Parathyroid adenoma (tissue), 2 donors: ENCODE measurements at regions not wholly inside any gene's neighbourhood (a gene's known extent, or its start where the extent isn't known, plus 50 kb on each side); places are given as distances from the start of the nearest gene placed in this dataset.

Experiments
- H2AFZ ChIP-seq: fragments of 300-600 bp; sonication (generic); one replicate; pipeline ENCODE4 v1.7.0; 2017; ENCODE audit warnings: antibody characterized with exemption, mild to moderate bottlenecking
- H3K27ac ChIP-seq: fragments of 300-600 bp; sonication (generic); one replicate; pipeline ENCODE4 v1.7.0; 2017
- H3K27me3 ChIP-seq: fragments of 300-600 bp; sonication (generic); one replicate; pipeline ENCODE4 v1.7.0; 2017; ENCODE audit warnings: low read length; ENCODE audit not compliant: control insufficient read depth, insufficient read depth
- H3K36me3 ChIP-seq: fragments of 300-600 bp; sonication (generic); one replicate; pipeline ENCODE4 v1.7.0; 2017; ENCODE audit warnings: low read length; ENCODE audit not compliant: control insufficient read depth, insufficient read depth
- H3K4me1 ChIP-seq: fragments of 300-600 bp; sonication (generic); one replicate; pipeline ENCODE4 v1.7.0; 2017; ENCODE audit warnings: control low read depth
- H3K4me2 ChIP-seq: fragments of 300-600 bp; sonication (generic); one replicate; pipeline ENCODE4 v1.7.0; 2017; ENCODE audit warnings: low read length
- H3K4me3 ChIP-seq: fragments of 300-600 bp; sonication (generic); one replicate; pipeline ENCODE4 v1.7.0; 2017; ENCODE audit warnings: low read depth, low read length
- H3K79me2 ChIP-seq: fragments of 300-600 bp; sonication (generic); one replicate; pipeline ENCODE4 v1.7.0; 2017; ENCODE audit warnings: control low read depth
- H3K9ac ChIP-seq: fragments of 300-600 bp; sonication (generic); one replicate; pipeline ENCODE4 v1.7.0; 2017; ENCODE audit warnings: mild to moderate bottlenecking
- H3K9me3 ChIP-seq: fragments of 300-600 bp; sonication (generic); one replicate; pipeline ENCODE4 v1.7.0; 2017; ENCODE audit warnings: low read length; ENCODE audit not compliant: control insufficient read depth
- CTCF ChIP-seq: fragments of 300-600 bp; sonication (generic); IDR thresholded peaks from one replicate; pipeline ENCODE4 v1.7.0; 2017; ENCODE audit warnings: antibody characterized with exemption, mild to moderate bottlenecking
- donor health status: primary hyperparathyroidism.

- Histone ChIP-seq H3K9ac (no peak overlapping the region), H3K27me3 (no peaks in the 10 kb centered on the region), H3K27ac (no peak overlapping the region), H3K4me3 (no peak overlapping the region), H3K4me1 (no peaks in the 10 kb centered on the region), H3K4me2 (no peak overlapping the region), H3K9me3 (no peaks in the 10 kb centered on the region), H3K79me2 (no peaks in the 10 kb centered on the region), H2AFZ (no peak overlapping the region), H3K36me3 (no peaks in the 10 kb centered on the region)
- TF ChIP-seq CTCF = no peak
Measured at GRCh38 chr10:78617115-78617514, 451.7 kb upstream of the ZMIZ1 start.

- Histone ChIP-seq H3K9ac (no peak overlapping the region), H3K4me2 (no peak overlapping the region), H3K79me2 (no peaks in the 10 kb centered on the region), H3K4me1 (no peaks in the 10 kb centered on the region), H3K27ac (no peak overlapping the region), H2AFZ (no peak overlapping the region), H3K36me3 (no peaks in the 10 kb centered on the region), H3K27me3 (no peaks in the 10 kb centered on the region), H3K4me3 (no peak overlapping the region), H3K9me3 (no peaks in the 10 kb centered on the region)
- no peak for TF ChIP-seq CTCF
Measured at GRCh38 chr10:78617631-78618030, 451.1 kb upstream of the ZMIZ1 start.

GRCh38 chr10:78618050-78618449 lies 450.7 kb upstream of the ZMIZ1 start:
- no peak for TF ChIP-seq CTCF
- no peak overlapping the region for H3K4me3 ChIP-seq

GRCh38 chr10:78619115-78619851 lies 449.5 kb upstream of the ZMIZ1 start:
- no peak overlapping the region for H2AFZ ChIP-seq
- no peaks in the 10 kb centered on the region for H3K27me3 ChIP-seq
- no peak overlapping the region for H3K4me2 ChIP-seq
- no peak overlapping the region for H3K27ac ChIP-seq
- no peaks in the 10 kb centered on the region for H3K36me3 ChIP-seq
- H3K9ac ChIP-seq = no peak overlapping the region
- H3K4me3 ChIP-seq = no peak overlapping the region
- H3K79me2 ChIP-seq = no peaks in the 10 kb centered on the region
- TF ChIP-seq CTCF = no peak
- H3K4me1 ChIP-seq = no peaks in the 10 kb centered on the region
- no peaks in the 10 kb centered on the region for H3K9me3 ChIP-seq

More at GRCh38 chr10:78618050-78618449, 450.7 kb upstream of the ZMIZ1 start:
- Histone ChIP-seq H3K9me3 (no peaks in the 10 kb centered on the region), H3K27ac (no peak overlapping the region), H3K4me1 (no peaks in the 10 kb centered on the region), H3K4me2 (no peak overlapping the region), H3K9ac (no peak overlapping the region), H3K79me2 (no peaks in the 10 kb centered on the region), H3K36me3 (no peaks in the 10 kb centered on the region), H2AFZ (no peak overlapping the region), H3K27me3 (no peaks in the 10 kb centered on the region)

- no peak for TF ChIP-seq CTCF
- H3K4me3 ChIP-seq = no peak overlapping the region
- no peak overlapping the region for H3K9ac ChIP-seq
- no peaks in the 10 kb centered on the region for H3K79me2 ChIP-seq
- no peak overlapping the region for H2AFZ ChIP-seq
- no peak overlapping the region for H3K27ac ChIP-seq
- H3K36me3 ChIP-seq = no peaks in the 10 kb centered on the region
- no peaks in the 10 kb centered on the region for H3K27me3 ChIP-seq
- H3K9me3 ChIP-seq = no peaks in the 10 kb centered on the region
- H3K4me1 ChIP-seq = no peaks in the 10 kb centered on the region
- H3K4me2 ChIP-seq = no peak overlapping the region
Measured at GRCh38 chr10:78619896-78620295, 448.9 kb upstream of the ZMIZ1 start.
